ENCODE measurements at regions not wholly inside any gene's neighbourhood (a gene's known extent, or its start where the extent isn't known, plus 50 kb on each side); places are given as distances from the start of the nearest gene placed in this dataset.
A peak's percentile ranks its signal among the peaks of the same experiment; 100 is the strongest.

- no peak for DNase-seq (ENCODE audit: low read depth)
- TF ChIP-seq, protein P1, sequence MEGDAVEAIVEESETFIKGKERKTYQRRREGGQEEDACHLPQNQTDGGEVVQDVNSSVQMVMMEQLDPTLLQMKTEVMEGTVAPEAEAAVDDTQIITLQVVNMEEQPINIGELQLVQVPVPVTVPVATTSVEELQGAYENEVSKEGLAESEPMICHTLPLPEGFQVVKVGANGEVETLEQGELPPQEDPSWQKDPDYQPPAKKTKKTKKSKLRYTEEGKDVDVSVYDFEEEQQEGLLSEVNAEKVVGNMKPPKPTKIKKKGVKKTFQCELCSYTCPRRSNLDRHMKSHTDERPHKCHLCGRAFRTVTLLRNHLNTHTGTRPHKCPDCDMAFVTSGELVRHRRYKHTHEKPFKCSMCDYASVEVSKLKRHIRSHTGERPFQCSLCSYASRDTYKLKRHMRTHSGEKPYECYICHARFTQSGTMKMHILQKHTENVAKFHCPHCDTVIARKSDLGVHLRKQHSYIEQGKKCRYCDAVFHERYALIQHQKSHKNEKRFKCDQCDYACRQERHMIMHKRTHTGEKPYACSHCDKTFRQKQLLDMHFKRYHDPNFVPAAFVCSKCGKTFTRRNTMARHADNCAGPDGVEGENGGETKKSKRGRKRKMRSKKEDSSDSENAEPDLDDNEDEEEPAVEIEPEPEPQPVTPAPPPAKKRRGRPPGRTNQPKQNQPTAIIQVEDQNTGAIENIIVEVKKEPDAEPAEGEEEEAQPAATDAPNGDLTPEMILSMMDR (IDR thresholded peaks at IDR 0.05; ENCODE audit: insufficient read depth, low read length), result no peak
- H3K4me3 ChIP-seq (ENCODE audit: low read depth, low read length), result no peak overlapping the region
Observed at GRCh38 chr1:55746710-55747109, 531.5 kb upstream of the USP24 start.

DNA sequence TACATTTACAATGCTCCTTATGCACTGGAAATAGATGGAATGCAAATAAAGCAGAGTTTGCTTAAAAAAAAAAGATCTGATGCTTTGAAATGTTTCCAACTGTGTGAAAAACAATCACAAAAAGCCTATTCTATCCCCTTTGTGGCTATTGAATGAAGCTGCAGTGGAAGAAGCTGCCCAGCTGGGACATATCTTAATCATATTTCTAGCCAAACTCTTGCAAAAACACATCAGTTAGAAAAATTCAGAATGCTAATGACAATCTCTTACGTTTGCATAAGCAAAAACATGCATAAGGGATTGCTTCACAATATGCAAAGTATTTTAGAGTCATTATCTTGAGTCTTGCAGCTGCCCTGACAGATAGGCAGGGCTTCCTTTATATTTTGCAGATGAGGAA, 526.4 kb upstream of the USP24 start:
- TF ChIP-seq, protein P1 (IDR thresholded peaks at IDR 0.05; ENCODE audit: insufficient read depth, low read length), result peak; percentile 34
- peak; percentile 97 for DNase-seq (ENCODE audit: low read depth)
- no peak overlapping the region for H3K4me3 ChIP-seq (ENCODE audit: low read depth, low read length)

DNA sequence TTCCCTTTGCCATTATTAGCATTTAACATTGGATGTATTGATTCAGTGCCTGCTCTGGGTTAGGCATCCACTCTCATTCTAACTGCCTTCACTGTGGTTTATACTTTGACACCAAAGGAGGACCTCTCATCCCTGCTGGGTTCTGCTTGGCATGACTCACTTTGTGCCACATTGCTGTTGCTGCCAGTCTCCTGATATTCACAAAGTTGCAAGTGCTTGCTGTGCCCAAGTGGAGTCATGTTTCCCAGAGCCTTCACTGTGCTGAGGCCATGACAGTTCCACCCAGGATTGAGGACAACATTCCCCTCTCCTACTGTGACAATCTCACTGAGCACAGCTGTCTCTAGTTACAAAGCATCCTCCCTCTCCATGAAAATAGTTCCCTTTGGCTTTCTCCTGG, 519.9 kb upstream of the USP24 start:
- DNase-seq (ENCODE audit: low read depth), result no peak

DNA sequence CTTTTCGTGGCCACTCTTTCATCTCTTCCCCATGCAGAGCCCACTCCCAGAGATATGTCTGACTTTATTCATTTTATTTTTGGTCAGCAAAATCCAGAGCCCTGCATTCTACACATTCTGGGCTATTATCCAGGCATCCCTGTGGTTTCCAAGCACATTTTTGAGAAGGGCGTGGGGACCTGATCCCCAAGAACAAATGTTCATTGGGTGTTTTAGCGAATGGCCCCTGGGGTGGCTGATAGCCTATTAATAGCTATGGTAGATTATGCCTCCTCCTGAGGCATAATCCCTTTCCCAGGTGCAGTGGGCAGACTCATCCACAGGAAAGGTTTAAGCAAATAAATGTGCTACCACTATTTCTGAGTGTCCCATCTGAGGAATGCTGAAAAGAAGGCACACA, 511.8 kb upstream of the USP24 start:
- peak; percentile 94 for DNase-seq (ENCODE audit: low read depth)
- TF ChIP-seq, protein P1 (IDR thresholded peaks at IDR 0.05; ENCODE audit: insufficient read depth, low read length), result no peak
- no peak overlapping the region for H3K4me3 ChIP-seq (ENCODE audit: low read depth, low read length)

More for the DNA sequence above, 519.9 kb upstream of the USP24 start:
- H3K4me3 ChIP-seq (ENCODE audit: low read depth, low read length), result no peak overlapping the region
- TF ChIP-seq, protein P1 (IDR thresholded peaks at IDR 0.05; ENCODE audit: insufficient read depth, low read length), result no peak

DNA sequence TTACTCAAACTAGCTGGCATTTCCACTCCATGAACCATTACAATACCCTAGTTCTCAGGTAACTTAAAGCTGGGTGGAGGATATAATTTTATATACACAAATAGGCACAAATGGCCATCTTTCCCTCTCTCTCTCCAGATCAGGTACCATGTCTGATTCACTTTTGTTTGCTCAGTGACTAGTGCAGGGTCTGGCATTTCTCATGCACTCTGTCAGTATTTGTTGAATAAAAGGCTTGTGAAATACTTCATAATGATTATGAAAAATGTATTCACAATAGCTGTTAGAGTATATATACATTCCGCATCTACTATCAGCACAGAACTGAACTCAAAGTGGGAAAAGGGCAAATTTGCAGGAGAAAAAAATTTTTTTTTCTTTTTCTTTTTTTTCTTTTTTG, 510.2 kb upstream of the USP24 start:
- TF ChIP-seq, protein P1 (IDR thresholded peaks at IDR 0.05; ENCODE audit: insufficient read depth, low read length), result no peak
- peak; percentile 69 for DNase-seq (ENCODE audit: low read depth)
- H3K4me3 ChIP-seq (ENCODE audit: low read depth, low read length), result no peak overlapping the region

DNA sequence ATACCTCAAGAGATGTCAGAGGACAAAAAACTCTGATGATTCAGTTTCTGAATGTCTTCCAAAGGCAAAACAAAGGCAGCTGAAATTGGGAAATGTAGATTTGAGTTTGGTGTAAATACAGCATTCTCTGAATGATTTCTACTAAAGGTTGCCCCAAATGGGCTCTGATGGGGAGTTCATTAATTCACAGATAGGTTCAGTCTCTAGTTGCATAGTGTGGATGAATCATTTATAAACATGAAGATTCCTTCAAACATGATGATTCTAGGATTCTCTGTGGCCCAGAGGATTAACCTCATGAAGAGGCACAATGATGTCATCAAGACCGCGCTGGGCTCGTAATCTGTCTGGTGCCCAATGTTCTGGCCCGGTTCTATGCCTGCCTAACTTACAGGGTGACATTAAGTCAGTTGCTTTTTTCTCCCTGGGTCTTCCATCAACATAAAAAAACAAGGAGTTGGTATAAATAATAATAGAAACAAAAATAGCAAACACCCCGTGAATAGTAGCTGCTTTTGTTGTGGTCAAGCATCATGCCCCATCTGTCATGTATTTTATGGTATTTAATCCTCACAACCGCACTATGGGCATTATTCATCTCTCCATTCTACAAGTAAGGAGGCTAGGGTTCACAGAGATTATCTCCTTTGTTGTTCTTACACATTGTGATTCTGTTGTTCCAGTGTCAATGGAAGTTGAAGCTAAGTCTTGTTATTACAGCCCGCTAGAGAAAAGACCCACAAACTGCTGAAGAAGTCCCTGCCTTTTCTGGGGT, 509.6 kb upstream of the USP24 start:
- DNase-seq (ENCODE audit: low read depth), result peak; percentile 96
- H3K4me3 ChIP-seq (ENCODE audit: low read depth, low read length), result no peak overlapping the region
- TF ChIP-seq, protein P1 (IDR thresholded peaks at IDR 0.05; ENCODE audit: insufficient read depth, low read length), result no peak

GRCh38 chr1:55723001-55723400, 507.8 kb upstream of the USP24 start:
- no peak overlapping the region for H3K4me3 ChIP-seq (ENCODE audit: low read depth, low read length)
- TF ChIP-seq, protein P1 (IDR thresholded peaks at IDR 0.05; ENCODE audit: insufficient read depth, low read length), result no peak
- DNase-seq (ENCODE audit: low read depth), result no peak
